GM12878 (cell line): ENCODE measurements at regions not wholly inside any gene's neighbourhood (a gene's known extent, or its start where the extent isn't known, plus 50 kb on each side); places are given as distances from the start of the nearest gene placed in this dataset. TPM values are rescaled to one million over a fixed set of nuclear protein-coding genes. Genes with fewer than 3 reads are reported as not detected.

ENCODE experiments used
- JUNB ChIP-seq: IDR thresholded peaks from 2 replicates; pipeline ENCODE4 v1.6.1; 2016; ENCODE audit warnings: antibody characterized with exemption, mild to moderate bottlenecking
- small RNA-seq: library from RNA; depleted of rRNA; stranded (forward); fragments of <200 nt; gene quantifications from one replicate; pipeline ENCODE3, GENCODE V24; 2014
- TF ChIP-seq, protein P1 (sequence below): IDR thresholded peaks from 2 replicates; pipeline ENCODE4 v1.6.1; 2012; ENCODE audit warnings: improper control_type of control experiment, low read depth, low read length; ENCODE audit not compliant: insufficient replicate concordance

DNA sequence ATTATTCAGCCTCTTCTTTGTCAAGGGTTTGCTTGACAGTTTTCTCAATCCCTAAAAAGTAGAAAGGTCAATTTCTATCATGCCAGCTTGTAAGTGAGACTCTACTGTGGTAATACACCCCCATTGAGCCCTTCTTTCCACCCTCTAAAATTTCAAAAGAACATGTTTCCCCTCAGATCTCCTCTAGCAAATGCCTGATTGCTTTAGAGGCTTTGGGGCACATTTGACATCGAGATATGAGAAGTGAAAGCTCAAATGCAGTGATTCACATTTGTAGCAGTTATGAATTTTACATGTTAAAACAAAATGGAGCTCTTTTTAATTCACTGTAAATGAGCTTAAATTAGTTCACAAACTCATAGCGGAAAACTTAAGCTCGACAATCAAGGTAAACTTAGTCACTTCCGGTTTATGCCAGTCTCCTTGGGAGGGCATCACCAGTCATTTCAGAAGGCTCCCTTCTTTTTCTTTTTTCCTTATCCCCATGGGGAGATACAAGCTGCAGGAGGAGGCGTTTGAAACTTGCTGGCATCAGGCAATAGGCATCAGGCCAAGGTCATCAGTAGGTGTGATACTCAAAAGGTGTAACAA is 55.3 kb upstream of the ADO start (continued):
- TF ChIP-seq, protein P1, sequence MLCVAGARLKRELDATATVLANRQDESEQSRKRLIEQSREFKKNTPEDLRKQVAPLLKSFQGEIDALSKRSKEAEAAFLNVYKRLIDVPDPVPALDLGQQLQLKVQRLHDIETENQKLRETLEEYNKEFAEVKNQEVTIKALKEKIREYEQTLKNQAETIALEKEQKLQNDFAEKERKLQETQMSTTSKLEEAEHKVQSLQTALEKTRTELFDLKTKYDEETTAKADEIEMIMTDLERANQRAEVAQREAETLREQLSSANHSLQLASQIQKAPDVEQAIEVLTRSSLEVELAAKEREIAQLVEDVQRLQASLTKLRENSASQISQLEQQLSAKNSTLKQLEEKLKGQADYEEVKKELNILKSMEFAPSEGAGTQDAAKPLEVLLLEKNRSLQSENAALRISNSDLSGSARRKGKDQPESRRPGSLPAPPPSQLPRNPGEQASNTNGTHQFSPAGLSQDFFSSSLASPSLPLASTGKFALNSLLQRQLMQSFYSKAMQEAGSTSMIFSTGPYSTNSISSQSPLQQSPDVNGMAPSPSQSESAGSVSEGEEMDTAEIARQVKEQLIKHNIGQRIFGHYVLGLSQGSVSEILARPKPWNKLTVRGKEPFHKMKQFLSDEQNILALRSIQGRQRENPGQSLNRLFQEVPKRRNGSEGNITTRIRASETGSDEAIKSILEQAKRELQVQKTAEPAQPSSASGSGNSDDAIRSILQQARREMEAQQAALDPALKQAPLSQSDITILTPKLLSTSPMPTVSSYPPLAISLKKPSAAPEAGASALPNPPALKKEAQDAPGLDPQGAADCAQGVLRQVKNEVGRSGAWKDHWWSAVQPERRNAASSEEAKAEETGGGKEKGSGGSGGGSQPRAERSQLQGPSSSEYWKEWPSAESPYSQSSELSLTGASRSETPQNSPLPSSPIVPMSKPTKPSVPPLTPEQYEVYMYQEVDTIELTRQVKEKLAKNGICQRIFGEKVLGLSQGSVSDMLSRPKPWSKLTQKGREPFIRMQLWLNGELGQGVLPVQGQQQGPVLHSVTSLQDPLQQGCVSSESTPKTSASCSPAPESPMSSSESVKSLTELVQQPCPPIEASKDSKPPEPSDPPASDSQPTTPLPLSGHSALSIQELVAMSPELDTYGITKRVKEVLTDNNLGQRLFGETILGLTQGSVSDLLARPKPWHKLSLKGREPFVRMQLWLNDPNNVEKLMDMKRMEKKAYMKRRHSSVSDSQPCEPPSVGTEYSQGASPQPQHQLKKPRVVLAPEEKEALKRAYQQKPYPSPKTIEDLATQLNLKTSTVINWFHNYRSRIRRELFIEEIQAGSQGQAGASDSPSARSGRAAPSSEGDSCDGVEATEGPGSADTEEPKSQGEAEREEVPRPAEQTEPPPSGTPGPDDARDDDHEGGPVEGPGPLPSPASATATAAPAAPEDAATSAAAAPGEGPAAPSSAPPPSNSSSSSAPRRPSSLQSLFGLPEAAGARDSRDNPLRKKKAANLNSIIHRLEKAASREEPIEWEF, result no peak
- TF ChIP-seq JUNB, result 0 out of 2 replicates have a peak, but pooled peaks have one; percentile 7

Small RNA genes lying in the stretch of these regions (small RNA-seq; reads per million reads assigned to genes)
- not detected for gene ALDH7A1P4
